ENCODE measurements at regions not wholly inside any gene's neighbourhood (a gene's known extent, or its start where the extent isn't known, plus 50 kb on each side); places are given as distances from the start of the nearest gene placed in this dataset.

DNA sequence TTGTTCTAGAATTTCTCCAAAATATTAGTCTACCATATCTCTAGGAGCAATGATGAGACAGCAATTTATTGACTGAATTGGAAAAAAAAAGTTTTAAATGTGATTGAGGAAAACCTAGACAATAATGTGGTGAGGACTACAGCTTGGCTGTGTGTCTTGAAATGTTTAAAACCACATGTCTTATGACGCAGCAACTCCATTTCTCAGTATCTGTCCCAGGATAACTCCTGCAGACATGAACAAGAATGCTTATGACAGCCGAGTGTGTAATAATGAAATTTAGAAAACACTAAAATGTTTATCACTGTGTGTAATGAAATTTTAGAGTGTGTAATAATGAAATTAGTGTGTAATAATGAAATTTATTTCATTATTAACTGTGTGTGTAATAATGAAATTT is 254.1 kb upstream of the DAPK1 start:
- Mint-ChIP-seq H3K4me3 (no peak overlapping the region), H3K9me3 (no peaks in the 10 kb centered on the region), H3K27ac (no peak overlapping the region), H3K4me1 (ENCODE audit: unreplicated experiment) (peaks cover 7% of the 10 kb centered on the region), H3K27me3 (peaks cover 5% of the 10 kb centered on the region), H3K36me3 (no peaks in the 10 kb centered on the region)
- no peak for DNase-seq (ENCODE audit: extremely low spot score, unreplicated experiment)
- TF ChIP-seq, protein P1, sequence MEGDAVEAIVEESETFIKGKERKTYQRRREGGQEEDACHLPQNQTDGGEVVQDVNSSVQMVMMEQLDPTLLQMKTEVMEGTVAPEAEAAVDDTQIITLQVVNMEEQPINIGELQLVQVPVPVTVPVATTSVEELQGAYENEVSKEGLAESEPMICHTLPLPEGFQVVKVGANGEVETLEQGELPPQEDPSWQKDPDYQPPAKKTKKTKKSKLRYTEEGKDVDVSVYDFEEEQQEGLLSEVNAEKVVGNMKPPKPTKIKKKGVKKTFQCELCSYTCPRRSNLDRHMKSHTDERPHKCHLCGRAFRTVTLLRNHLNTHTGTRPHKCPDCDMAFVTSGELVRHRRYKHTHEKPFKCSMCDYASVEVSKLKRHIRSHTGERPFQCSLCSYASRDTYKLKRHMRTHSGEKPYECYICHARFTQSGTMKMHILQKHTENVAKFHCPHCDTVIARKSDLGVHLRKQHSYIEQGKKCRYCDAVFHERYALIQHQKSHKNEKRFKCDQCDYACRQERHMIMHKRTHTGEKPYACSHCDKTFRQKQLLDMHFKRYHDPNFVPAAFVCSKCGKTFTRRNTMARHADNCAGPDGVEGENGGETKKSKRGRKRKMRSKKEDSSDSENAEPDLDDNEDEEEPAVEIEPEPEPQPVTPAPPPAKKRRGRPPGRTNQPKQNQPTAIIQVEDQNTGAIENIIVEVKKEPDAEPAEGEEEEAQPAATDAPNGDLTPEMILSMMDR (conservative IDR thresholded peaks at IDR 0.05), result no peak

DNA sequence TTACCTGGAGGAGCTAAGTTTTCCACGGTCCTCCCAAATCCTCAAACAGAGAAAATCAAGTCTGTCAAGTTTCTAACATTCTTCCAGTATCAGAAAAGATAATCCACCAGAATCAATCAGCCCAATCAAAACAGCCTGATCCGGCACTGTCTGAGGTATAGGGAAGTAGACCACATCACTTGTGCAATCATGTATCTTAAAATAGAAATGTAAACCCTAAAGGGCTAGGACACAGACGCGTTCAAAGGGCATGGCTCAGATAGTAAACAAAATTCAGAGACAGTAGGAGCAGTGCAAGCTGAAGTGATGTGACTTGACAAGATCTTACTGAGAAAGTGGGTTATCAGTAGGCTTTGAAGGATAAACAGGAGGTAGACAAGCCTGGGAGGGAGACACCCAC is 252.4 kb upstream of the DAPK1 start:
- H3K27me3 Mint-ChIP-seq, result peaks cover 8% of the 10 kb centered on the region
- peaks cover 4% of the 10 kb centered on the region for H3K9me3 Mint-ChIP-seq
- no peak overlapping the region for H3K4me3 Mint-ChIP-seq
- TF ChIP-seq, protein P1 (conservative IDR thresholded peaks at IDR 0.05), result no peak
- no peak overlapping the region for H3K27ac Mint-ChIP-seq
- no peak for DNase-seq (ENCODE audit: extremely low spot score, unreplicated experiment)
- H3K4me1 Mint-ChIP-seq (ENCODE audit: unreplicated experiment), result peaks cover 4% of the 10 kb centered on the region
- no peaks in the 10 kb centered on the region for H3K36me3 Mint-ChIP-seq

DNA sequence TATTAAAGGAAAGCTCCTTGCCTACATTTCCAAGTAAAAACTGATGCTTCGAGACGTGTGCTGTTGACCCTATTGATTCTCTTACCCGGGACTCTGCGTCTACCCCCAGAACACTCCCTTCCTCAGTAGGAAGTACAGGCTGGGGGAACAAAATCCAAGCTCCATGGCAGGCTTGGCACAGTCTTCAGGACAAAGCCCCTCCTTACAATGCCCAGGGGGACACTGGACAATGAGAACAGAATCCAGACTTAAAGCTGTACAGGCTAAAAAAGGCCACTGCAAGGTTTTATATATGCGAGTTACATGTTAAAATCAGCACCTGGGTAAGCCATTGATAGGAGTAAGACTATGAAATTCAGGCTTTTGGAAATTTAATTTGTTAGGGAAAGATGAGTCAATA is 250.6 kb upstream of the DAPK1 start:
- TF ChIP-seq, protein P1 (conservative IDR thresholded peaks at IDR 0.05), result no peak
- H3K9me3 Mint-ChIP-seq, result peaks cover 4% of the 10 kb centered on the region
- no peak overlapping the region for H3K27ac Mint-ChIP-seq
- no peak overlapping the region for H3K4me3 Mint-ChIP-seq
- H3K4me1 Mint-ChIP-seq (ENCODE audit: unreplicated experiment), result peaks cover 4% of the 10 kb centered on the region
- H3K27me3 Mint-ChIP-seq, result peaks cover 8% of the 10 kb centered on the region
- no peak for DNase-seq (ENCODE audit: extremely low spot score, unreplicated experiment)
- H3K36me3 Mint-ChIP-seq, result no peaks in the 10 kb centered on the region

DNA sequence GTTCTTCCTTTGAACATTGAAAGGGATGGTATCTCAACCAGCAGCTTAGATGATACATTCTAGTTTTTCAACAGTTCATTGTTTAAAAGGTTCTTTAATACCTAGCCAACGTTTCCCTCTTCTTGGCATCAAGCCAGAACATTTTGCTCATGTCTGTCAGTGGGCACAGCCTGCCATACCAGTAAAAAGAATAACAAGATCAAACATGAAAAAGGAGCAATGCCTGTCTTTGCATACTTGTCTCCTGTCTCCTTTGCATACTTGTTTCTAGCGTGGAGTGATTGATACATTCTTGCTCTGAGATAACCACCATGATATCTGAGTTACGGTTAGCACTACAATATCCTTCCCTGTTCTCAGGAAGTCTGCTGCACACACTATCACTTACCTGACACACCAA is 248.6 kb upstream of the DAPK1 start:
- TF ChIP-seq, protein P1 (conservative IDR thresholded peaks at IDR 0.05), result no peak
- peaks cover 12% of the 10 kb centered on the region for H3K27me3 Mint-ChIP-seq
- H3K36me3 Mint-ChIP-seq, result no peaks in the 10 kb centered on the region
- H3K9me3 Mint-ChIP-seq, result peaks cover 4% of the 10 kb centered on the region
- DNase-seq (ENCODE audit: extremely low spot score, unreplicated experiment), result no peak
- peaks cover 4% of the 10 kb centered on the region for H3K4me1 Mint-ChIP-seq (ENCODE audit: unreplicated experiment)
- H3K4me3 Mint-ChIP-seq, result no peak overlapping the region
- H3K27ac Mint-ChIP-seq, result no peak overlapping the region

DNA sequence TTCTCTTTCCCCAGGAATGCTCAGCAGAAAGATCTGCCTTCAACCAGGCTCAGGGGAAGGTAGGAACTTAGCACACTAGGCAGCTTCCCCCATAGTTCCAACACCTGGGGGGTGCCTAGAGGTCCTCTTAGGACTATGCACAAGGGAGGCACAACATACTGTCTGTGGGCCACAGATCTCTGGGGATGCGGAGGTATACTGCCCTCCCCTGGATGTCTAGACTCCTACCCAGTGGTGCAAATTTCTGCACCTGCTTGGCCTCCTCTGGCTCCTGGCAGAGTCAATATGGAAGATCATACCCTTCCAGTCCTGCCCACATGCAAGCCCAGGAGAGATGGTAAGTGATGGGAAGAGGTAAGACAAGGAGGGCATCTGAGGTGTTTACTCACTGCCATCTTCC is 247.5 kb upstream of the DAPK1 start:
- TF ChIP-seq, protein P1 (conservative IDR thresholded peaks at IDR 0.05), result no peak
- H3K27me3 Mint-ChIP-seq, result peaks cover 8% of the 10 kb centered on the region
- peaks cover 2% of the 10 kb centered on the region for H3K4me1 Mint-ChIP-seq (ENCODE audit: unreplicated experiment)
- peaks cover 4% of the 10 kb centered on the region for H3K9me3 Mint-ChIP-seq
- DNase-seq (ENCODE audit: extremely low spot score, unreplicated experiment), result no peak
- no peak overlapping the region for H3K4me3 Mint-ChIP-seq
- no peaks in the 10 kb centered on the region for H3K36me3 Mint-ChIP-seq
- H3K27ac Mint-ChIP-seq, result no peak overlapping the region
